HG02678 (cell line): ENCODE measurements at regions not wholly inside any gene's neighbourhood (a gene's known extent, or its start where the extent isn't known, plus 50 kb on each side); places are given as distances from the start of the nearest gene placed in this dataset.
A peak's percentile ranks its signal among the peaks of the same experiment; 100 is the strongest.

Experiments
- ATAC-seq: cut with Tn5 transposase; IDR thresholded peaks from one replicate; pipeline ENCODE4 v1.9.1; 2021; ENCODE audit warnings: mild to moderate bottlenecking, moderate library complexity; ENCODE audit not compliant: unreplicated experiment

GRCh38 chr12:91818227-91819131, 327.2 kb downstream of the BTG1 start:
- no peak for ATAC-seq

- ATAC-seq: no peak
Measured at GRCh38 chr12:91817517-91817916, 328.1 kb downstream of the BTG1 start.

- no peak for ATAC-seq
Measured at GRCh38 chr12:91813701-91814100, 331.9 kb downstream of the BTG1 start.

- peak; percentile 87 for ATAC-seq
Measured at GRCh38 chr12:91811481-91812287, 334.0 kb downstream of the BTG1 start.

DNA sequence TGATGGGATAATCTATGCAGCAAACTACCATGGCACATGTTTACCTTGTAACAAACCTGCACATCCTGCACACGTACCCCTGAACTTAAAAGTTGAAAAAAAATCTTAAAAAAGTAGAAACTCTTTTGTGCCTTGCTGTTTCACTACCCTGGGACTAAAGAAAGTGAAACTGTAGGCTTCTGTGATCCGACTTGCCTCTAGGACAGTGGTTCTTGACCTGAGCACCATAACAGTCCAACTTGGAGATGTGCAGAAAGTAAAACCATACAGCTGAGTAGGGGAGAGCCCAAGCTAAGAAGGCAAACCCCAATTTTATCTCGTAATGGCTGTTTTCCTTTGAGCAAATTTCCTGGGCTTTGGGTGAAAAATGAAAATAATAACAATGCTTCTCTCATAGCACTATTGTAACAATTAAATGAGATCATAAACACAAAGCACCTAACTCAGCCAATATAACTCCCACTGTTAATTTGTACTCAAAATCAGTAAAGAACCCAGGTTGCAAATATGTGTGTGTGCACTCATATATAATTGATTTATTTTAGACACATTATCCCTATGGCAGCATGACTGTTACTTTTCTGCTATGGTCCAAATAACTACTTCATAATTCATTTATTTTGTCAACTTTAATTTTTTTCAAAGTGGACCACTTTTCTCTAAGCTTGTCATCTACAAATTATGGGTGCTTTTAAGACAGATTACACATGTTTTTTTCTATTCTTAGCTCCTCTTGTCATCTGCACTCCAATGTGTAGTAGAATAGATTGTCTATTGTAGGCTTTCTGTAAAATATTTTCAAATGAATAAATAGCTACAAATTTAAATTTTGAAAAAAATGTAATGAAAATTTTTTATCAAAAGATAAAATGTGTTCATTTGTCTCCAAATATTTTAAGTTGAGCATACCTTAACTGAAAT, 334.9 kb downstream of the BTG1 start:
- ATAC-seq: no peak

- no peak for ATAC-seq
Measured at GRCh38 chr12:91810077-91810476, 335.6 kb downstream of the BTG1 start.

- ATAC-seq: no peak
Measured at GRCh38 chr12:91805031-91805430, 340.6 kb downstream of the BTG1 start.

- no peak for ATAC-seq
Measured at GRCh38 chr12:91804533-91804932, 341.1 kb downstream of the BTG1 start.

DNA sequence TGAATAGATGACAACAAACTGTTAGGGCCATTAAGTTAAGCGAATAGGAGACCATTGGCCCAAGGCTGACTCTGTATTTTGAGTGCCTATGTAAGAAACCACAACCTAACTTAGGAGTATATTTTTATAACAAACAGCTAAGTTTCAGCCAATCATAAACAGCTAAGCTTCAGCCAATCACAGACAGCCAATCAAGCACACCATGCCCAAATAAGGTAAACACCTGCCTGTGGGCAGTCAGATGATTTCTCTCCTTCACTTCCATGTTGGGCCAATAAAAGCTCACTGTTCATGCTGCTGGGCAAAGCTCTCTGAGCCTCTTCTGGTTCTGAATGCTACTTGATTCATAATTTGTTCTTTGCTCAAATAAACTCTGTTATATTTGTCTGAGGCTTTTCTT, 344.6 kb downstream of the BTG1 start:
- no peak for ATAC-seq

GRCh38 chr12:91793676-91794075, 352.0 kb downstream of the BTG1 start:
- no peak for ATAC-seq

DNA sequence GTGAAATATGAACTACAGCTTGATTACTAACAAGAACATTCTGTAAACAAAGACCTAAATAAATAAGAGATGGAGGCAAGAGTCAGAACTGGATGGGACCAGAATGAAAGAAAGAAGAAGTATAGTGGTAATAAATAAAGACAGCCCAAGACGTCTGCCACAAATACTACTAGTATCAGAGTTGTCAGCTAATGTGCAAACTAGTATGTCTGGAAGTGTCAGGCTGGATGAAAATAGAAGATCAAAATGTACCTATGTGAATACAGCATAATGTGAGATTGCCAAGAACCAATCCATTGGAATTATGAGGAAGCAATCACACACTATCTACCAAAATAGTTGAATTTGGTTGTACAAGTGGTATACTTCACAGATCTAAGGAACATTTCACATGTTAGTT, 353.0 kb downstream of the BTG1 start:
- ATAC-seq: no peak

DNA sequence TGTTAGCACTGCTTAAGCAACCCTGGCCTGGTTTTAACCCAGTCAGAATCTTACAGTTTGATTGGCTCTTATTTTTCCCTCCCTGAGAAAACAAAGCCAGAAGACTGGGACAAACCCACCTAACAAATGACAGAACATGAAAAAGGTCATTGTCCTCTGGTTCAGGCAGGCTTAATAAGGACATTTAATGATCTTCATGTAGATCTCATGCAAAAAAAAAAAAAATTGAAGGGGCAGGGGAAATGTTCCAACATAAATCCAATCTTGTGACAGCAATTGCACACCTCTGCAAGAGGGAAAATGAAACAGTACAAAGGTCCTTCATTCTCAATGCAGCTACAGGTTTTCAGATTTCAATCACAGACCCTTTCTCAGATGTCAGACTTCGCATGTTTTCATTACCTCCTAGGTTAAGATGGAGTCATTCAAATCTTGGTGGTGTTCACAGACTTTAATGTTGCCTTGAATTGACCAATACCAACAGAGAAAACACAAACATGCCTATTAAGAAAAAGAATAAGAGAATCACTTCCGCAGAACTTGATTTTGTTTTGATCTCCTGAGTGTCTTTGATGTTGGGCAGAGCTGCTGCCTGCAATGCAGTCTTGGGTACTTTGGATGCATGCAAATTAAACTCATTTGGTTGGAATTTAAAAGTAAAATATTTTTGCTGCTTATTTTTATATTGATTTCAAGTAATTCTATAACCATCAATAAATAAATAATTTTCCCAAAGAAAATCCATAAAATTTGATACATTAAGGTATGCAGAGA, 359.0 kb downstream of the BTG1 start:
- no peak for ATAC-seq

DNA sequence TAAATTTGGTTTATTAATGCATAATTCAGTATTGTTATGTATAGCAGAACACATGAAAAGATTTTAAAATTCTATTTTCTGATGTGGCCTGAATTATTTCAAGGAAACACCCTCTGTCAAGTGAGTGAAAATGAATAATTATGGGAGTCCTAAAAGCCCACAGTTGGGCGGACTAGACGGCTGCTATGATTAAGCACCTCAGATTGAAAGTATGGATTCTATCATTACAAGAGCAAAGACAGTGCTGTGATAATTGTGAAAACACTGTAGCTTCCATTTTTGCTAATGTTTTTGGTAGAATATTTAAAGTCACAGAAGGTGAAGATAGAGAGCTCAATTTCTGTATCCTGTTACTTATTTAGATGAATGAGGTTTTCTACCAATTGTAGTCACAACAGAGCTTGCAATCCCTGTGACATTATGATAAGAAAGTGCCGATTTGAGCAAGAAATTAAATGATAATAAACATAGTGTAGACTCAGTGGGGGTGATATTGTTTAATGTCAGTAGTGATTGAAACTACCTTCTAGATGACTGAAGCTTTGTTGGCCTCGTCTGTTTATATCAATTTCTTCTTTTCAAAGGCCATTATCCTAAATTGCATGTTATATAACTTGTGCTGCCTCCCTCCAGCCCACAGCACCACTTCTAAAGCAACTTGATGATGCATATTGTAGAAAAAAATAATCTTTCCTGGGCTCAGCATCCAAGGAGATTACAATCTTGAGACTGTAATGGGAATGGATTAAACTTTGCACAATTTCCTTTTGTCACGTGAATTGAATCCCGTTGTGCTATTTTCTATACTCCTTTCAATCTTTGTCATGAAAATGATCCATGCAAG, 359.8 kb downstream of the BTG1 start:
- no peak for ATAC-seq

DNA sequence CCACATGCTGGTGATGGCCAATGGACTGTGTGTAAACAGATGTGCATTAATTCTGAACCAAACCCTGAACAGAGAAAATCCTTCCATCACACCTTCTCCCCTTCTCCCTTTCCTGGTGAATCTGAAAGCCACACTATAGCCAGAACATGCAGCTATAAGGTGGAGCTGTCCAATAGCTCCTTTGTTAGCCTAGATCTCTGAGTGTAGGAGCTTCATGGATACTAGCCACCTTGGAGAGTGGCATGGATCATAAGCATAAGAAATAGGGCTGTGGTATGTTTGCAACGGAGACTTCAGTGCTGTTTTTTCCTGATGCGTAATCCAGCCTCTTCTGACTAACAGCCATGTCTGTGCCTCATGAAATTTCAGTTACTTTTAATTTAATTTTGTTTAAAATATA, 364.5 kb downstream of the BTG1 start:
- ATAC-seq: no peak

- ATAC-seq: peak; percentile 88
Measured at GRCh38 chr12:91778938-91779400, 366.7 kb downstream of the BTG1 start.

- ATAC-seq: peak; percentile 59
Measured at GRCh38 chr12:91778091-91778832, 367.4 kb downstream of the BTG1 start.

DNA sequence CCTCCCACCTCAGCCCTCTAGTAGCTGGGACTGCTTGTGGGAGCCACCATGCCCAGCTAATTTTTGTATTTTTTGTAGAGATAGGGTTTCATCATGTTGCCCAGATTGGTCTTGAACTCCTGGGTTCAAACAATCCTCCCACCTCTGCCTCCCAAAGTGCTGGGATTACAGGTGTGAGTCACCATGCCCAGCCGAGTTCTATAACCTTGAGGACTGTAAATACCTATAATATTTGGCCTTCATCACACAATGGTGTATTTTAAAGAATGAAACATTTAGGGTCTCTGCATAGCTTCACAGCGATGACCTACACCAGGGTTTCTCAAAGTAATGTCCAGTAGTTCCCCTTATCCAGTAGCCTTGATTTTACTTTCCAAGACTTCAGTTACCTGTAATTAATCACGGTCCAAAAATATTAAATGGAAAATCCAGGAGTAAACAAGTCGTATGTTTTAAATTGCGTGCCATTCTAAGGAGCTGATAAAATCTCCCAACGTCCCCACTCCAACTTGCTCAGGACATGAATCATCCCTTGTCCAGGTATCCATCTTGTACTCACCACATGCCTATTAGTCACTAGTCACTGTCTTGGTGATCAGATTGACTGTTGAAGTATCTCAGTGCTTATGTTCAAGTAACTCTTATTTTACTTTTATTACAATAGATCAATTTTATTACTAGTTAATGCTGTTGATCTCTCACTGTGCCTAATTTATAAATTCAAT, 368.2 kb downstream of the BTG1 start:
- no peak for ATAC-seq

DNA sequence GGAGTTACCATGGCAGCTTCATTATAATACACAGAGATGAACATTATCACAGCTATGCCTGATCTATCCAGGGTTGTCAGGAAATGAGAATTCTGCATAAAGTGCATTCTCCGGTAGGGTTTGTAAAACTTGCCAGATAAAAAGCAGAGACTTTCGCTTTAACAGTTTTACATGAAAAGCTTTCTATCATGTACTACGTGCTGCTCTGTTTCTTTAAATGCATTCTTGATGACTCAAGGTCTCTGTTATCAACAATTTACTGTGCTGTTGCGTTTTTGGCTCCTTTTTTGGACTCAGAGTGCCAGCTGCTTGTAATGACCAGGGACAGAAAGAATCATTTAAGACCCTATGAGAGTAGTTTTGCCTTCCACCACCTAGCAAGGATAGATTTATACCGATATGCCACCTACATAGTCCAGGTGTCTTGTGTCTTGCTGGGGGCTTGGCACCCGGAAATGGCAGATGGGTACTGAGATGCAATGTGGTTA, 371.2 kb downstream of the BTG1 start:
- no peak for ATAC-seq
